Keratinocyte (primary cell): ENCODE measurements at regions not wholly inside any gene's neighbourhood (a gene's known extent, or its start where the extent isn't known, plus 50 kb on each side); places are given as distances from the start of the nearest gene placed in this dataset.
"Not testable (repeated sequence)": the region's sequence is repeated elsewhere in the genome, so short reads cannot be mapped to it uniquely, and the experiment has no call there.

Experiments used
- DNase-seq: peaks from one replicate; pipeline ENCODE4 v3.0.0-alpha.2; 2011; ENCODE audit warnings: low read depth, missing footprints, low spot score
- FAIRE-seq: peaks from 2 replicates; lab custom pipeline; 2011; peaks lifted over from hg19 to GRCh38; lab: Jason Lieb, UNC
- H2AFZ ChIP-seq: 2 replicates; pipeline ENCODE4 v1.6.0; 2012; ENCODE audit warnings: low read length, control low read depth, inconsistent platforms; ENCODE audit not compliant: control insufficient read depth
- H3K27ac ChIP-seq: 2 replicates; pipeline ENCODE4 v1.5.1; 2011; ENCODE audit warnings: low read length; ENCODE audit not compliant: control insufficient read depth, insufficient read depth
- H3K27me3 ChIP-seq: 3 replicates; pipeline ENCODE4 v1.6.0; 2011; ENCODE audit warnings: low read length; ENCODE audit not compliant: control insufficient read depth, insufficient read depth; ENCODE audit errors: extremely low read depth
- H3K36me3 ChIP-seq, 2 experiments: 2 replicates in 1 of 2; 3 replicates in 1 of 2; pipeline ENCODE4 v1.5.1; 2011; ENCODE audit warnings: low read length in 2 of 2, mild to moderate bottlenecking in 1 of 2; ENCODE audit not compliant: control insufficient read depth in 2 of 2, insufficient read depth in 2 of 2; ENCODE audit errors: extremely low read depth in 1 of 2
- H3K4me1 ChIP-seq: 3 replicates; pipeline ENCODE4 v1.5.1; 2011; ENCODE audit warnings: low read length; ENCODE audit not compliant: control insufficient read depth, insufficient read depth; ENCODE audit errors: extremely low read depth
- H3K4me2 ChIP-seq: 3 replicates; pipeline ENCODE4 v1.6.0; 2011; ENCODE audit warnings: low read depth, low read length; ENCODE audit not compliant: control insufficient read depth, insufficient read depth; ENCODE audit errors: extremely low read depth
- H3K4me3 ChIP-seq, 3 experiments: fragments of 200-600 bp in 1 of 3; sonication (generic) in 1 of 3; 2 replicates in 2 of 3; 3 replicates in 1 of 3; pipeline ENCODE4 v1.5.1; 2011 to 2016; ENCODE audit warnings: low read length in 3 of 3, mild to moderate bottlenecking in 3 of 3, control low read depth in 2 of 3, inconsistent platforms in 1 of 3, low read depth in 1 of 3, mixed read lengths in 1 of 3, mixed run types in 1 of 3, moderate library complexity in 1 of 3; ENCODE audit not compliant: control insufficient read depth in 2 of 3, insufficient read depth in 2 of 3; ENCODE audit errors: extremely low read depth in 1 of 3
- H3K79me2 ChIP-seq: 2 replicates; pipeline ENCODE4 v1.6.0; 2012; ENCODE audit warnings: low read length; ENCODE audit not compliant: control insufficient read depth, insufficient read depth
- H3K9ac ChIP-seq: 3 replicates; pipeline ENCODE4 v1.6.0; 2011; ENCODE audit warnings: low read length; ENCODE audit not compliant: control insufficient read depth, insufficient read depth; ENCODE audit errors: extremely low read depth
- H3K9me1 ChIP-seq: 3 replicates; pipeline ENCODE4 v1.6.0; 2011; ENCODE audit warnings: low read length; ENCODE audit not compliant: control insufficient read depth, insufficient read depth; ENCODE audit errors: extremely low read depth
- H3K9me3 ChIP-seq: 2 replicates; pipeline ENCODE4 v1.5.1; 2012; ENCODE audit warnings: low read depth, low read length; ENCODE audit not compliant: control insufficient read depth
- H4K20me1 ChIP-seq: 3 replicates; pipeline ENCODE4 v1.6.0; 2011; ENCODE audit warnings: low read length; ENCODE audit not compliant: control insufficient read depth, insufficient read depth; ENCODE audit errors: extremely low read depth
- EZH2 ChIP-seq: IDR thresholded peaks from one replicate; pipeline ENCODE4 v1.6.1; 2012; ENCODE audit warnings: inconsistent platforms, mild to moderate bottlenecking, low read length, moderate library complexity
- dilution Hi-C: fragments of 300-500 bp; cut with MboI; formaldehyde crosslinking; loops from one replicate; pipeline ENCODE4 v1.7.0; 2020; ENCODE audit warnings: low sequenced_read_pairs; ENCODE audit not compliant: extremely low pct_ligation_motif_present
- TF ChIP-seq, protein P1 (sequence below), 3 experiments: IDR thresholded peaks in 1 of 3; conservative IDR thresholded peaks in 1 of 3; optimal IDR thresholded peaks in 1 of 3; 2 replicates in 2 of 3; 3 replicates in 1 of 3; pipeline versions ENCODE3 to v1.5.1; 2011; ENCODE audit warnings: low read length in 3 of 3, mild to moderate bottlenecking in 3 of 3, moderate library complexity in 2 of 3, control low read depth in 1 of 3, inconsistent platforms in 1 of 3; ENCODE audit not compliant: insufficient read depth in 2 of 3; ENCODE audit errors: extremely low read depth in 1 of 3

DNA sequence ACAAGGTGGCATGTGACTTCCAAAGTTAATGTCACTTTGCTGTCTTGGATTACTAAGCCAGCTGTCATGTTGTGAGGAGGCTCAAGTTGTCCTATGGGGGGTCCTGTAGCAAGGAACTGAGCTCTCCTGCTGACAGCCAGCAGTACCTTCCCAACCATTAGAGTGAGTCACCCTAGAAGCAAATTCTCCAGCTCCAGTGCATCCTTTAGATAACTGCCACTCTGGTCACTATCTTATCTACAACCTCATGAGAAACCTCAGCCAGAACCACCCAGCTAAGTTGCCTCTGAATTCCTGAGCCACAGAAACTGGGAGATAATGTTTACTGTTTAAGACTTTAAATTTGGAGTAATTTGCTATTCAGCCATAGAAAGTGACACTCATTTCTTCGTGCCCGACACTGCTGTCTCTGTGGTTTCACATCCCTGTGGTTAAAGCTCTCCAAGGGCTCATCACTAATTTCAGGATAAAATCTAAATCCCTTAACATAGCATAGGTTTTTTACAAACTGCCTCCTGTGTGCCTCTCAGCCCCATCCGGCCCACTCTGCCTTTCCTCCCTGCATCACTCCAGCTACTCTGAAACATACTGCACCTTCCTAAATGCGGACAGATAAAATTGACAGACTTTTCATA is 83.5 kb downstream of the PRR15 start:
- Histone ChIP-seq H3K9me1 (no peaks in the 10 kb centered on the region), H2AFZ (no peak overlapping the region), H3K79me2 (no peaks in the 10 kb centered on the region), H3K9ac (no peak overlapping the region), H3K36me3 (no peaks in the 10 kb centered on the region), H3K4me1 (no peaks in the 10 kb centered on the region), H3K4me2 (no peak overlapping the region), H3K4me3 (no peak overlapping the region), H4K20me1 (no peaks in the 10 kb centered on the region), H3K9me3 (no peaks in the 10 kb centered on the region), H3K27me3 (no peaks in the 10 kb centered on the region), H3K27ac (no peak overlapping the region)
- FAIRE-seq (no peak), DNase-seq (no peak)
- dilution Hi-C loops: no loop called here
- TF ChIP-seq, protein P1, sequence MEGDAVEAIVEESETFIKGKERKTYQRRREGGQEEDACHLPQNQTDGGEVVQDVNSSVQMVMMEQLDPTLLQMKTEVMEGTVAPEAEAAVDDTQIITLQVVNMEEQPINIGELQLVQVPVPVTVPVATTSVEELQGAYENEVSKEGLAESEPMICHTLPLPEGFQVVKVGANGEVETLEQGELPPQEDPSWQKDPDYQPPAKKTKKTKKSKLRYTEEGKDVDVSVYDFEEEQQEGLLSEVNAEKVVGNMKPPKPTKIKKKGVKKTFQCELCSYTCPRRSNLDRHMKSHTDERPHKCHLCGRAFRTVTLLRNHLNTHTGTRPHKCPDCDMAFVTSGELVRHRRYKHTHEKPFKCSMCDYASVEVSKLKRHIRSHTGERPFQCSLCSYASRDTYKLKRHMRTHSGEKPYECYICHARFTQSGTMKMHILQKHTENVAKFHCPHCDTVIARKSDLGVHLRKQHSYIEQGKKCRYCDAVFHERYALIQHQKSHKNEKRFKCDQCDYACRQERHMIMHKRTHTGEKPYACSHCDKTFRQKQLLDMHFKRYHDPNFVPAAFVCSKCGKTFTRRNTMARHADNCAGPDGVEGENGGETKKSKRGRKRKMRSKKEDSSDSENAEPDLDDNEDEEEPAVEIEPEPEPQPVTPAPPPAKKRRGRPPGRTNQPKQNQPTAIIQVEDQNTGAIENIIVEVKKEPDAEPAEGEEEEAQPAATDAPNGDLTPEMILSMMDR (optimal IDR thresholded peaks at IDR 0.05 in 1 of 3, IDR thresholded peaks at IDR 0.05 in 1 of 3, conservative IDR thresholded peaks at IDR 0.05 in 1 of 3; ENCODE audit: extremely low read depth in 1 of 3, insufficient read depth in 2 of 3, low read length in 3 of 3): no peak
- TF ChIP-seq EZH2: no peak

DNA sequence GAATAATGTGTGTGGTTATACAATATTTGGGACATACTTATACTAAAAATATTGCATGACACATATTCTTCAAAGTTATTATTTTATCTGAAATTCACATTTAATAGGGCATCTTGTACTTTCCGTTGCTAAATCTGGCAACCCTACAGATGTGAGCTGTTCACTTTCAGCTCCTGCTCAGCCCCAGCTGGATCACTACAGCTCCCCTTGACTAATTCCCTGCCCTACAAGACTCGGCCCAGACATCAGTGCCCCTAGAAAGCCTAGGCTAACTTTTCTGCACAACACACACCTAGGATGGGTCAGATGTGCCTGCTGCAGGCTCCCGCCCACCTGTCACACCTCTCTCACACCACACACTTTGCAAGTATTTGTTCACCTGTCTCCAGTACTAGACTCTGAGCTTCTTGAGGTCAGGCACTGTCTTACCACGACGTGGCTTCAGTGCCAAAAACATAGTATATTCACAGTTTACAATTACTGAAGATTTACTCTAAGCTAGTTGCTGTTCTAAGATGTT is 84.1 kb downstream of the PRR15 start:
- H3K4me1 ChIP-seq, H3K4me2 ChIP-seq, H4K20me1 ChIP-seq, H3K4me3 ChIP-seq, FAIRE-seq, dilution Hi-C loops, H2AFZ ChIP-seq, DNase-seq, H3K9ac ChIP-seq, H3K27ac ChIP-seq, H3K9me3 ChIP-seq, H3K36me3 ChIP-seq, H3K79me2 ChIP-seq, H3K9me1 ChIP-seq, H3K27me3 ChIP-seq: not testable (repeated sequence)
